ENCODE measurements at regions not wholly inside any gene's neighbourhood (a gene's known extent, or its start where the extent isn't known, plus 50 kb on each side); places are given as distances from the start of the nearest gene placed in this dataset.

- Histone ChIP-seq H3K27me3 (no peaks in the 10 kb centered on the region), H3K36me3 (no peaks in the 10 kb centered on the region), H3K27ac (no peak overlapping the region), H3K4me3 (no peak overlapping the region), H3K9me3 (no peaks in the 10 kb centered on the region), H3K4me1 (no peaks in the 10 kb centered on the region)
- DNase-seq (no peak), ATAC-seq (no peak)
- TF ChIP-seq, protein P1, sequence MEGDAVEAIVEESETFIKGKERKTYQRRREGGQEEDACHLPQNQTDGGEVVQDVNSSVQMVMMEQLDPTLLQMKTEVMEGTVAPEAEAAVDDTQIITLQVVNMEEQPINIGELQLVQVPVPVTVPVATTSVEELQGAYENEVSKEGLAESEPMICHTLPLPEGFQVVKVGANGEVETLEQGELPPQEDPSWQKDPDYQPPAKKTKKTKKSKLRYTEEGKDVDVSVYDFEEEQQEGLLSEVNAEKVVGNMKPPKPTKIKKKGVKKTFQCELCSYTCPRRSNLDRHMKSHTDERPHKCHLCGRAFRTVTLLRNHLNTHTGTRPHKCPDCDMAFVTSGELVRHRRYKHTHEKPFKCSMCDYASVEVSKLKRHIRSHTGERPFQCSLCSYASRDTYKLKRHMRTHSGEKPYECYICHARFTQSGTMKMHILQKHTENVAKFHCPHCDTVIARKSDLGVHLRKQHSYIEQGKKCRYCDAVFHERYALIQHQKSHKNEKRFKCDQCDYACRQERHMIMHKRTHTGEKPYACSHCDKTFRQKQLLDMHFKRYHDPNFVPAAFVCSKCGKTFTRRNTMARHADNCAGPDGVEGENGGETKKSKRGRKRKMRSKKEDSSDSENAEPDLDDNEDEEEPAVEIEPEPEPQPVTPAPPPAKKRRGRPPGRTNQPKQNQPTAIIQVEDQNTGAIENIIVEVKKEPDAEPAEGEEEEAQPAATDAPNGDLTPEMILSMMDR (IDR thresholded peaks at IDR 0.05), result no peak
- intact Hi-C loops (cut with DNase I), result no loop called here
Measured at GRCh38 chr12:22798116-22798515, 173.1 kb downstream of the ETNK1 start.

DNA sequence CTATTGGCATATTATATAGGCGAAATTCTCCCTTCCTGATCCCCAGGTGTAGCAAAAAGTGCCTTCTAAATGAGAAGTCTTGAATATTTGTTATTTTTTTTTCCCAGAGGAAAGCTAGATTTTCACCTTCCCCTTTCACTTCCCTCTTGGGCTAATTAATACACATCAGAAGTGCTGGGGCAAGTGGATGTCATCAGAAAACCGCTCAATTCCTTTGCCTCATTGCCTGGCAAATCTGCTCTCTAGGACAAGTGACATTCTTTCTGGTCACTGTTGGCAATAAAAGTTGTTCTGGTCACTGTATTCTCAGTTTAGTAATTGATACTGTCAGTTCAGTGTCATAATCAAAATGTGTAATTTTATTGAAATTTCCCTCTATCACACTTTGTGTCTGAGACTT lies 174.5 kb downstream of the ETNK1 start:
- Histone ChIP-seq H3K9me3 (no peaks in the 10 kb centered on the region), H3K4me1 (no peaks in the 10 kb centered on the region), H3K27ac (no peak overlapping the region), H3K36me3 (no peaks in the 10 kb centered on the region), H3K27me3 (no peaks in the 10 kb centered on the region), H3K4me3 (no peak overlapping the region)
- TF ChIP-seq, protein P1 (IDR thresholded peaks at IDR 0.05), result no peak
- no peak for DNase-seq
- intact Hi-C loops (cut with DNase I), result no loop called here
- ATAC-seq, result no peak

- Histone ChIP-seq H3K9me3 (no peaks in the 10 kb centered on the region), H3K27me3 (no peaks in the 10 kb centered on the region), H3K36me3 (no peaks in the 10 kb centered on the region), H3K4me3 (no peak overlapping the region), H3K27ac (no peak overlapping the region), H3K4me1 (no peaks in the 10 kb centered on the region)
- ATAC-seq (no peak), DNase-seq (no peak)
- intact Hi-C loops (cut with DNase I), result no loop called here
- TF ChIP-seq, protein P1 (IDR thresholded peaks at IDR 0.05), result no peak
Measured at GRCh38 chr12:22800332-22800731, 175.4 kb downstream of the ETNK1 start.

GRCh38 chr12:22802883-22803630 lies 178.1 kb downstream of the ETNK1 start:
- ATAC-seq, result no peak
- no peak overlapping the region for H3K4me3 ChIP-seq

DNA sequence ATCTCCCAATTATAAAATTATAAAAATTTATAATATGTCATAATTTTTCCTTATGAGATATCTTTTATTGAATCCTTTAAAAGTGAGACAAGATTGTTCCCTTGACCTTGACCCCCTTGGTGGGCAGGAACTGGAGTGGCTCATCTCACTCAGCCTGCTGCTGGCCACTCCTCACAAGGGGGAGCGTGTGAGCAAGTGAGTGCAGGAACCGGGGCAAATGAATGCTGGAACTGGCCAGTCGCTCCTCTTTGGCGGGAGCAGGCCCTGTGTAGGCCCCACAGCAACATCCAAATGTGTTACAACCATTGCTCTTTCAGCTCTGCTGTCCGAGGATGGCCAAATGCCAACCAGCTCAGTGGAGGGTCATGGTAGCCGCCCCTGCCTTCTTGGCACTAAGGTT lies 178.8 kb downstream of the ETNK1 start:
- H3K27me3 ChIP-seq, result no peaks in the 10 kb centered on the region
- TF ChIP-seq, protein P1 (IDR thresholded peaks at IDR 0.05), result no peak
- H3K27ac ChIP-seq, result no peak overlapping the region
- no peak for DNase-seq
- intact Hi-C loops (cut with DNase I), result no loop called here
- H3K36me3 ChIP-seq, result no peaks in the 10 kb centered on the region
- ATAC-seq, result no peak
- no peak overlapping the region for H3K4me3 ChIP-seq
- no peaks in the 10 kb centered on the region for H3K4me1 ChIP-seq
- H3K9me3 ChIP-seq, result no peaks in the 10 kb centered on the region

More at GRCh38 chr12:22802883-22803630, 178.1 kb downstream of the ETNK1 start:
- DNase-seq, result no peak
- Histone ChIP-seq H3K27me3 (no peaks in the 10 kb centered on the region), H3K36me3 (no peaks in the 10 kb centered on the region), H3K9me3 (no peaks in the 10 kb centered on the region), H3K27ac (no peak overlapping the region), H3K4me1 (no peaks in the 10 kb centered on the region)
- TF ChIP-seq, protein P1 (IDR thresholded peaks at IDR 0.05), result no peak
- intact Hi-C loops (cut with DNase I), result no loop called here

Measured in left lung (tissue), 4 donors.